Osteocyte (in vitro differentiated cells): ENCODE measurements at regions not wholly inside any gene's neighbourhood (a gene's known extent, or its start where the extent isn't known, plus 50 kb on each side); places are given as distances from the start of the nearest gene placed in this dataset.

Experiments
- DNase-seq: peaks from one replicate; pipeline ENCODE4 v3.0.0; 2021; ENCODE audit warnings: mixed read lengths; ENCODE audit not compliant: unreplicated experiment; ENCODE audit errors: extremely low spot score
- H3K27ac Mint-ChIP-seq: one replicate; pipeline ENCODE4 v1.8.0; 2021; ENCODE audit warnings: mild to moderate bottlenecking, mixed read lengths; ENCODE audit not compliant: unreplicated experiment
- H3K27me3 Mint-ChIP-seq: one replicate; pipeline ENCODE4 v1.8.0; 2021; ENCODE audit warnings: mixed read lengths; ENCODE audit not compliant: unreplicated experiment
- H3K36me3 Mint-ChIP-seq: one replicate; pipeline ENCODE4 v1.8.0; 2021; ENCODE audit warnings: mixed read lengths; ENCODE audit not compliant: unreplicated experiment
- H3K4me1 Mint-ChIP-seq: one replicate; pipeline ENCODE4 v1.8.0; 2021; ENCODE audit warnings: mixed read lengths; ENCODE audit not compliant: unreplicated experiment
- H3K4me3 Mint-ChIP-seq: one replicate; pipeline ENCODE4 v1.8.0; 2021; ENCODE audit warnings: mild to moderate bottlenecking, moderate library complexity, mixed read lengths; ENCODE audit not compliant: unreplicated experiment
- H3K9me3 Mint-ChIP-seq: one replicate; pipeline ENCODE4 v1.8.0; 2021; ENCODE audit warnings: mixed read lengths; ENCODE audit not compliant: unreplicated experiment
- CTCF ChIP-seq: fragments of 200-600 bp; sonication (generic); IDR thresholded peaks from 2 replicates; pipeline ENCODE4 v1.5.0; 2021; ENCODE audit warnings: antibody characterized with exemption, mild to moderate bottlenecking, moderate library complexity

- no peaks in the 10 kb centered on the region for H3K9me3 Mint-ChIP-seq
Observed at GRCh38 chr22:22749167-22749758, 104.8 kb downstream of the GGTLC2 start.

GRCh38 chr22:22750335-22751042 is 106.1 kb downstream of the GGTLC2 start:
- DNase-seq, result peak; percentile 76
- Mint-ChIP-seq H3K4me1 (no peaks in the 10 kb centered on the region), H3K27me3 (peaks cover 7% of the 10 kb centered on the region), H3K36me3 (no peaks in the 10 kb centered on the region), H3K9me3 (no peaks in the 10 kb centered on the region), H3K4me3 (no peak overlapping the region), H3K27ac (no peak overlapping the region)
- TF ChIP-seq CTCF, result no peak

More at GRCh38 chr22:22749167-22749758, 104.8 kb downstream of the GGTLC2 start:
- Mint-ChIP-seq H3K27me3 (peaks cover 7% of the 10 kb centered on the region), H3K36me3 (no peaks in the 10 kb centered on the region), H3K27ac (no peak overlapping the region), H3K4me1 (no peaks in the 10 kb centered on the region), H3K4me3 (no peak overlapping the region)
- DNase-seq, result peak; percentile 48
- no peak for TF ChIP-seq CTCF

- no peak for TF ChIP-seq CTCF
- no peaks in the 10 kb centered on the region for H3K36me3 Mint-ChIP-seq
- DNase-seq, result peak; percentile 75
- H3K4me1 Mint-ChIP-seq, result no peaks in the 10 kb centered on the region
- H3K27ac Mint-ChIP-seq, result no peak overlapping the region
- H3K4me3 Mint-ChIP-seq, result no peak overlapping the region
- H3K9me3 Mint-ChIP-seq, result no peaks in the 10 kb centered on the region
- H3K27me3 Mint-ChIP-seq, result peaks cover 7% of the 10 kb centered on the region
Observed at GRCh38 chr22:22751043-22751603, 106.7 kb downstream of the GGTLC2 start.

- DNase-seq, result no peak
- TF ChIP-seq CTCF, result no peak
- no peaks in the 10 kb centered on the region for H3K4me1 Mint-ChIP-seq
- H3K9me3 Mint-ChIP-seq, result no peaks in the 10 kb centered on the region
- no peaks in the 10 kb centered on the region for H3K36me3 Mint-ChIP-seq
- peaks cover 13% of the 10 kb centered on the region for H3K27me3 Mint-ChIP-seq
- H3K4me3 Mint-ChIP-seq, result no peak overlapping the region
- H3K27ac Mint-ChIP-seq, result no peak overlapping the region
Observed at GRCh38 chr22:22752199-22752555, 107.8 kb downstream of the GGTLC2 start.
